Upper lobe of right lung (tissue), 1 donor: ENCODE measurements at regions not wholly inside any gene's neighbourhood (a gene's known extent, or its start where the extent isn't known, plus 50 kb on each side); places are given as distances from the start of the nearest gene placed in this dataset.

Source experiments
- ATAC-seq: fragments of 200-7000 bp; cut with Tn5 transposase; one replicate; pipeline ENCODE4 v1.9.1; 2020; ENCODE audit warnings: mild to moderate bottlenecking, moderate library complexity
- DNase-seq: peaks from one replicate; pipeline ENCODE4 v3.0.0-alpha.2; 2020
- H3K27ac ChIP-seq: fragments of 200-600 bp; one replicate; pipeline ENCODE4 v1.8.0; 2022
- H3K27me3 ChIP-seq: fragments of 200-600 bp; one replicate; pipeline ENCODE4 v1.8.0; 2022; ENCODE audit warnings: mild to moderate bottlenecking
- H3K36me3 ChIP-seq: fragments of 200-600 bp; one replicate; pipeline ENCODE4 v1.8.0; 2022
- H3K4me1 ChIP-seq: fragments of 200-600 bp; one replicate; pipeline ENCODE4 v1.8.0; 2022
- H3K4me3 ChIP-seq: fragments of 200-600 bp; one replicate; pipeline ENCODE4 v1.8.0; 2022; ENCODE audit warnings: mild to moderate bottlenecking
- H3K9me3 ChIP-seq: fragments of 200-600 bp; one replicate; pipeline ENCODE4 v1.8.0; 2022
- CTCF ChIP-seq: fragments of 200-600 bp; IDR thresholded peaks from one replicate; pipeline ENCODE4 v1.8.0; 2022; ENCODE audit warnings: antibody characterized with exemption
- intact Hi-C: fragments of 100-400 bp; cut with DNase I; formaldehyde crosslinking; loops from one replicate; pipeline ENCODE4 v1.11.0; 2022
- donor health status: DM: no; HTN: yes; CAD: no; lungs with severe emphysema.

- Histone ChIP-seq H3K27ac (no peak overlapping the region), H3K36me3 (no peaks in the 10 kb centered on the region), H3K4me1 (no peaks in the 10 kb centered on the region), H3K9me3 (no peaks in the 10 kb centered on the region), H3K4me3 (no peak overlapping the region), H3K27me3 (no peaks in the 10 kb centered on the region)
- TF ChIP-seq CTCF: no peak
- no peak for ATAC-seq
- intact Hi-C loops: no loop called here
- no peak for DNase-seq
These were observed 93.1 kb upstream of the FTMT start for GRCh38 chr5:121758615-121759014.

- DNase-seq (no peak), ATAC-seq (no peak)
- H3K27ac ChIP-seq: no peak overlapping the region
- intact Hi-C loops: no loop called here
- no peak overlapping the region for H3K4me3 ChIP-seq
- no peaks in the 10 kb centered on the region for H3K9me3 ChIP-seq
- H3K27me3 ChIP-seq: no peaks in the 10 kb centered on the region
- H3K36me3 ChIP-seq: no peaks in the 10 kb centered on the region
- no peaks in the 10 kb centered on the region for H3K4me1 ChIP-seq
- TF ChIP-seq CTCF: no peak
These were observed 89.3 kb upstream of the FTMT start for GRCh38 chr5:121762426-121762825.

DNA sequence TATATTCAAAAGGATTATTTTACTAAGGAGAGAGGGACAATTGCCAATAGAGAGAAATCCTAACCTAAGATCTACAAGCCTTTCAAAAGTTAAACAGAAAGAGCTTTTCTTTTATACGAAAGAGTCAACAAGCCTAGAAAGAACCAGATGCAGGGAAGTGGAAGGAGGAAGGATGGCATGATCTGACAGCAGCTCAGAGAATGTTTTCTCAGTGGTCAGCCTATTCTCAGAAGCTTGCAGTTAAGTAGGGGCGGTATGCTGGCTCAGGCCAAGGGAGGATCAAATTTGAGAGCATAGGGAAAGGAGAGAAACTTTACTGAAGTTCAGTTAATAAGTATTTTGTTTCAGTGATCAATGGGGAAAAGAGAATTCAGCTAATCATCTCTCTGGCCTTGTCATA is 88.0 kb upstream of the FTMT start:
- intact Hi-C loops: no loop called here
- TF ChIP-seq CTCF: no peak
- ATAC-seq (no peak), DNase-seq (no peak)
- H3K27me3 ChIP-seq: no peaks in the 10 kb centered on the region
- H3K9me3 ChIP-seq: no peaks in the 10 kb centered on the region
- H3K27ac ChIP-seq: no peak overlapping the region
- no peak overlapping the region for H3K4me3 ChIP-seq
- H3K4me1 ChIP-seq: no peaks in the 10 kb centered on the region
- H3K36me3 ChIP-seq: no peaks in the 10 kb centered on the region

GRCh38 chr5:121780406-121780805 is 71.3 kb upstream of the FTMT start:
- Histone ChIP-seq H3K27ac (no peak overlapping the region), H3K36me3 (no peaks in the 10 kb centered on the region), H3K9me3 (no peaks in the 10 kb centered on the region), H3K4me3 (no peak overlapping the region), H3K27me3 (no peaks in the 10 kb centered on the region), H3K4me1 (no peaks in the 10 kb centered on the region)
- intact Hi-C loops: no loop called here
- TF ChIP-seq CTCF: no peak
- no peak for ATAC-seq
- DNase-seq: no peak

DNA sequence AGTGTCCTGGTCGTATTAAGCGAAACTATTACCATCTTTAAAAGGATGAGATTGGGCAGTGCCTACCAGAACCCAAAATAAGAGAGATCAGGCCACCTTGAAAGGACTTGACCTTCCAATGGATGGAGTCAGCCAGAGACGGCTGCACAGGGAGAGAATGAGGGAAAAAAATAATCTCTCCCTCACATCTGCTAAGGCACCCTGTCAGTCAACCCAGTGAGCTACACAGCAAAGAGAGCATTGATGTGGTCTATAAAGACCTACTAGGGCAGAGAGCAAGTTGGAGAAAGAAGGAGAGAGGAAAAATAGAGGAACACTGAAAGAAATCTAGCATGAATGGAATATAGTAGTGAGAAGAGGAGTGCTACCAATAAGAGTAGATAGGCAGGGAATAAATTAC is 68.0 kb upstream of the FTMT start:
- intact Hi-C loops: no loop called here
- H3K27ac ChIP-seq: no peak overlapping the region
- H3K4me3 ChIP-seq: no peak overlapping the region
- ATAC-seq (no peak), DNase-seq (no peak)
- no peaks in the 10 kb centered on the region for H3K4me1 ChIP-seq
- no peaks in the 10 kb centered on the region for H3K36me3 ChIP-seq
- no peaks in the 10 kb centered on the region for H3K9me3 ChIP-seq
- no peaks in the 10 kb centered on the region for H3K27me3 ChIP-seq
- no peak for TF ChIP-seq CTCF

DNA sequence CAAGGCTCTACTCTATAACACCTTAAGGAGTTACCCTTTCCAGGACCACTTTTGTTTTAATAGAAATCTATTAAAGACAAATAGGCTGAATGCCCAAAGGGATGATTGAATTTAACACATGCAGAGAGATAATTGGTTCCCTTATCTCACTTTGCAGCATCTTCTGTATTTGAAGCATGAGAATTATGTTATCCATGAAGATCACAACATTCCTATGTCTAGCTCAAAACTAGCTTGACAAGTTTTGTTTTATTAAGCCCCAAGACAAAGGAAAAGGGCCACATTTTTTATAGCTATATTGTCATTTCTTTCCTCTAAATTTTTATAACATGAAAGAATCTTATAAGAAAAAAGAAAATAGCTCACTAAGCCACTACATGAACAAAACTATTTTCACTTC is 57.9 kb upstream of the FTMT start:
- Histone ChIP-seq H3K27me3 (no peaks in the 10 kb centered on the region), H3K27ac (no peak overlapping the region), H3K36me3 (no peaks in the 10 kb centered on the region), H3K4me1 (no peaks in the 10 kb centered on the region), H3K9me3 (no peaks in the 10 kb centered on the region), H3K4me3 (no peak overlapping the region)
- ATAC-seq (no peak), DNase-seq (no peak)
- no peak for TF ChIP-seq CTCF
- intact Hi-C loops: no loop called here
